Ascending aorta (tissue), 2 donors: ENCODE measurements at regions not wholly inside any gene's neighbourhood (a gene's known extent, or its start where the extent isn't known, plus 50 kb on each side); places are given as distances from the start of the nearest gene placed in this dataset.

Source experiments
- DNase-seq, 2 donors: peaks; one replicate each; pipeline ENCODE4 v3.0.0-alpha.2; 2019; ENCODE audit warnings: low spot score in 2 of 2
- H3K27ac ChIP-seq, 2 donors: fragments of 200-600 bp; sonication (generic); one replicate each; pipeline ENCODE4 v1.5.1; 2016 to 2017; ENCODE audit warnings: mild to moderate bottlenecking in 1 of 2
- H3K27me3 ChIP-seq: fragments of 200-600 bp; sonication (generic); one replicate; pipeline ENCODE4 v1.5.1; 2017
- H3K36me3 ChIP-seq, 2 donors: fragments of 200-600 bp; sonication (generic); one replicate each; pipeline ENCODE4 v1.5.1; 2016
- H3K4me1 ChIP-seq, 2 donors: fragments of 200-600 bp; sonication (generic); one replicate each; pipeline ENCODE4 v1.5.1; 2016 to 2017; ENCODE audit warnings: mild to moderate bottlenecking in 1 of 2
- H3K4me3 ChIP-seq, 2 donors: fragments of 200-600 bp; sonication (generic); one replicate each; pipeline ENCODE4 v1.5.1; 2016 to 2017; ENCODE audit warnings: mild to moderate bottlenecking in 1 of 2
- H3K9me3 ChIP-seq, 2 donors: fragments of 200-600 bp; sonication (generic); one replicate each; pipeline ENCODE4 v1.5.1; 2016
- CTCF ChIP-seq, 3 experiments: fragments of 200-600 bp in 2 of 3; fragments of 450-650 bp in 1 of 3; sonication (generic) in 2 of 3; IDR thresholded peaks; one replicate each; pipeline ENCODE4 v1.5.1; 2016 to 2019; ENCODE audit warnings: antibody characterized with exemption in 3 of 3, mild to moderate bottlenecking in 1 of 3, moderate library complexity in 1 of 3
- intact Hi-C: fragments of 100-400 bp; cut with DNase I; formaldehyde crosslinking; loops from one replicate; pipeline ENCODE4 v1.15.1; 2023

GRCh38 chr14:85453401-85454225 lies 76.3 kb upstream of the FLRT2 start:
- TF ChIP-seq CTCF (IDR thresholded peaks at IDR 0.05) = no peak
- Histone ChIP-seq H3K36me3 (no peaks in the 10 kb centered on the region), H3K27ac (no peak overlapping the region), H3K4me1 (no peaks in the 10 kb centered on the region), H3K9me3 (no peaks in the 10 kb centered on the region), H3K27me3 (no peaks in the 10 kb centered on the region), H3K4me3 (no peak overlapping the region)
- intact Hi-C loops = no loop called here
- DNase-seq = no peak

GRCh38 chr14:85454226-85454813 lies 75.6 kb upstream of the FLRT2 start:
- Histone ChIP-seq H3K27me3 (no peaks in the 10 kb centered on the region), H3K9me3 (no peaks in the 10 kb centered on the region), H3K36me3 (no peaks in the 10 kb centered on the region), H3K4me3 (no peak overlapping the region), H3K27ac (no peak overlapping the region), H3K4me1 (no peaks in the 10 kb centered on the region)
- DNase-seq = no peak
- intact Hi-C loops = no loop called here
- TF ChIP-seq CTCF (IDR thresholded peaks at IDR 0.05) = no peak

- H3K4me3 ChIP-seq = no peak overlapping the region
- no peaks in the 10 kb centered on the region for H3K27me3 ChIP-seq
- no peaks in the 10 kb centered on the region for H3K36me3 ChIP-seq
- no peaks in the 10 kb centered on the region for H3K4me1 ChIP-seq
- no peak for TF ChIP-seq CTCF (IDR thresholded peaks at IDR 0.05)
- no peak overlapping the region for H3K27ac ChIP-seq
- H3K9me3 ChIP-seq = no peaks in the 10 kb centered on the region
- intact Hi-C loops = no loop called here
- no peak for DNase-seq
Measured at GRCh38 chr14:85459361-85460000, 70.5 kb upstream of the FLRT2 start.

GRCh38 chr14:85461432-85462133 lies 68.4 kb upstream of the FLRT2 start:
- H3K9me3 ChIP-seq = no peaks in the 10 kb centered on the region
- H3K27ac ChIP-seq = peak overlapping the region; percentile 39 to 46
- DNase-seq = no peak
- no peak overlapping the region for H3K4me3 ChIP-seq
- no peaks in the 10 kb centered on the region for H3K27me3 ChIP-seq
- no peaks in the 10 kb centered on the region for H3K4me1 ChIP-seq
- no peak for TF ChIP-seq CTCF (IDR thresholded peaks at IDR 0.05)
- intact Hi-C loops = no loop called here
- no peaks in the 10 kb centered on the region for H3K36me3 ChIP-seq

- intact Hi-C loops = no loop called here
- TF ChIP-seq CTCF (IDR thresholded peaks at IDR 0.05) = no peak
- Histone ChIP-seq H3K9me3 (no peaks in the 10 kb centered on the region), H3K27ac (no peak overlapping the region), H3K4me3 (no peak overlapping the region), H3K36me3 (no peaks in the 10 kb centered on the region), H3K4me1 (no peaks in the 10 kb centered on the region), H3K27me3 (no peaks in the 10 kb centered on the region)
- no peak for DNase-seq
Measured at GRCh38 chr14:85463512-85463911, 66.4 kb upstream of the FLRT2 start.
